GM21576 (cell line): ENCODE measurements at regions not wholly inside any gene's neighbourhood (a gene's known extent, or its start where the extent isn't known, plus 50 kb on each side); places are given as distances from the start of the nearest gene placed in this dataset.

Experiments
- ATAC-seq: cut with Tn5 transposase; IDR thresholded peaks from one replicate; pipeline ENCODE4 v1.9.1; 2021; ENCODE audit warnings: mild to moderate bottlenecking, moderate library complexity; ENCODE audit not compliant: unreplicated experiment

DNA sequence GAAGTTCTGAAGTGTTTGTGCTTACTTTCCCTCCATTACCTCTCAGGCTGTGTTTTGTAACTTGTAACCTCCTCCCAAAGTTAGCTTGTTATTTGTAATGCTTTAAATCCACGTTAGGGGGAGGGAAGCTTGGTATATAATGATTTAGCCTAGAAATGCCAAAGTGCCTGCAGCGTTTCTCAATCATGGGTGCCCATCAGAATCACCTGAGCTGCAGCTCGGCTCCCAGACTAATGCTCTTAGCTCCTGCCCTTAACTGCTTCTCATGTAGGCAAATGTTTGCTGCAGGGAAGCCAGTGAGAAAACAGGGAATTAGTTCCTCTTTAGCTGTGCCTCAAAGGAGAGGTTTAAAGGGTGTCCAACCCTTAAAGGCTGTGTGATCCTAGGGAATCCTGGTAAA lies 219.2 kb upstream of the NAALADL2 start:
- ATAC-seq: no peak

DNA sequence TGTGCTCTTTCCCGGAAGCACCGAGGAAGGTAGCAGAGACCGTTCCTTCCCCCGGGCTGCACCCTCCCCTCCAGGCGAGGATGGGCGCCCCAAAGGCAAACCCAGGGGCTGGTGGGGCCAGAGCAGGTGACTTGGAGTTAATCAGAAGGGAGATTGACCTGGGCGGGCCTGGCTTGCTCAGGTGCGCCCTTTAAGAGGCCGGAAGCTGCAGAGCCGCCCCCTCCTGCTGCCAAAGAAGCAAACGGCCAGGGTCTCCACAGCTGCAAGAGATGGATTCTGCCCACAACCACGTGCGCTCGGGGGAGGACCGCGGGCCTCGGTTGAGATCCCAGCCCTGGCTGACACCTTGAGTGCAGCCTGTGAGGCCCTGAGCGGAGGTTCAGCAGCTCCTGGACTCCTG lies 218.2 kb upstream of the NAALADL2 start:
- ATAC-seq: no peak

DNA sequence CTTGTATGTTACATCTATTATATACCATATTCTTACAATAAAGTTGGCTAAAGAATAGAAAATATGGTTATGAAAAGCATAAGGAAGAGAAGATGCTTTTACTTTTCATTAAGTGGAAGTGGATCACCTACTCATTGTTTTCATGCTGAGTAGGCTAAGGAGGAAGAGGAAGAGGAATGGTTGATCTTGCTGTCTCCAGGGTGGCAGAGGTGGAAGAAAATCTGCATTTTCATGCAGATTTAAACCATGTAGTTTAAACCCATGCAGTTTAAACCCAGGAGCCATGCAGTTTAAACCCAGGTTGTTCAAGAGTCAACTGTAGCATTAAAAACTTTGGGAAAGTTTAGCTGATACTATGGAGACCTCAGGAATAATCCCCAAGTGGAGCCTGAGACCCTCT lies 214.8 kb upstream of the NAALADL2 start:
- no peak for ATAC-seq

DNA sequence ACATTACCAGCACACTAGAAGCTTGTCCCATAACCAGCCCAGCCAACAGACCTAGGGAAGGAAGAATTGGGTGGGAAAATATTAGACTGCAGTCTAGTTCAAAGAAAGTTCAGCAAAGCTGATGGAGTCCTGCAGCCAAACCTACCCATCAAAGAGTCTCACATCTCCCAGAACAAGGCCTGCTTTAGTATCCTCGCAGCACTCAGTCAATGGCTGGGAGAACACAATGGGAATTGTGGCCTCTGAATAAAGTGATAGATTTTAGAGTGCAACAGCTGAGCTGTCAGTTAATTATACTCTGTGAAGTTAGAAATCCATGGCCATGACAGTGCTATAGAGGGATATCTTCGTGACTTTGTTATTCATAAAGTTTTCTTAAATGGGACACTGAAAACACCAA lies 207.2 kb upstream of the NAALADL2 start:
- no peak for ATAC-seq

DNA sequence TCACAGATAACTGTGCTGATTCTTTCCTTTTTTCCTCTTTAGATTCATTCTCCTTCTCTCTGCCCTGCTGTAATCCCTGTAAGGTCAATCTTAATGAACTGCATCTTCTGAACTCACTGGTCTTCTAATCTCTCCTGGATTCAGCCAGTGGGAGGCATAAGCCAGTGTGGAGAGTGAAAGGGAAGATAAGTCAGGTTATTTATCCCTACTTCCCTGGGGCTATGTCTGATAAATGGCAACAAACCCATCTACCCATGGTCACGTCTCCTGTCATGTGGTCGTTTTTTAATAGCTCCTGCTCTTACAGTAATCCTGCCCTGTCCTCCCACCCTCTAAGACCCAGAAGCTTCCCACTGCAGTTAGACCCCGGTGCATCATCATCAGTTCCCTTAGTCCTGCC lies 199.6 kb upstream of the NAALADL2 start:
- no peak for ATAC-seq

DNA sequence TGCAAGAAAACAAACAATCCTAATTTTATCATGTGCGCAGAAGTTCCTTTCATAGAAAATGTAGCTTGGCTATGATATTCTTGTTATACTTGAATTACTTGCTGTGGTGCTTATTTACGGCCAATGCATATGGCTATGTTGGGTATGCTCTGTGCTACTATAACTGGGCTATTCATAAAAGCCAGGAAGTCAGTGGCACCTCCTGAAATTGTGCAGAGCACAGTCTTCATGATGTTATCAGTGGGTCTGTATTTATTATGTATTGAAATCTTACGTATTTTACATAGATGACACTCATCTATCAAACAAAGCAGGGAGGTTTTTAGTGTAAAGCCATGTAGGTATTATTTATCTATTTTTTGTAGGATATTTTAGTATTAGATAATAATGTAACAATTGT lies 196.5 kb upstream of the NAALADL2 start:
- no peak for ATAC-seq

DNA sequence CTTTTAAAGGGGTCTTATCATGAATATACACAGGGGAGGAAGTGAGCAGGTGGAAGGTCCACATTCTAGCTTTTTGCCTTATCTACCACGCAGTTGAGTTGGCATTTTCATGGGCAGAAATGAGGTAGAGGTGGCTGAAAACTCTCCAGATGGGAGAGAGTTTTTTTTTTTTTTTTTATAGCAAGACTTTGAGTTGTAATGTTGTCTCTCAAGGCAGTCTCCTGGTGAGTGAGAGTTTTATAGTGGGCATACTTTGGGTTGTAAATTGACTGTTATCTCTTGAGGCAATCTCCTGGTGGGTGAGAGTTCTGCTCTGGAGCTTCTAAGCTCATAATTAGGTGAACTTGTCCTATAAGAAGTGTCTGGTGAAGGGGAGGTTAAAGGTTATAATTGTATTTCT lies 191.7 kb upstream of the NAALADL2 start:
- no peak for ATAC-seq

DNA sequence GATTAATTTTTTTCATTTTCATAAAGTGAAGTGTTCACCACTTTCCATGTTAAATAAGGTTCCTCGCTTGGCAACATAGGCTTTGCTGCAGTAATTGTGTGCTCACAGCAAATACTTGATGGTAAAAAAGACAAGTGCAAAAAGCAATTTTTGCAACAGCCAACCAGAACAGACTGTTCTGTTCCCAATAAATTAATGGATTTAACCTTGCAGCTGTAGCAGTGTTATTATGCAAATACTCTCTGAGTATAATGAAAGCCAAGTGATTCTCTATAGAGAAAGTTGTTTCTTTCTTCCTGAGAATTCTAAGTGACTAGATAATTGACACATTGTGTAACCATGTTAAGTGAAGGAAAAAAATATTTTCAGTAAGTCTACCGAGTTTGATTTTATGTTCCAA lies 183.7 kb upstream of the NAALADL2 start:
- no peak for ATAC-seq

DNA sequence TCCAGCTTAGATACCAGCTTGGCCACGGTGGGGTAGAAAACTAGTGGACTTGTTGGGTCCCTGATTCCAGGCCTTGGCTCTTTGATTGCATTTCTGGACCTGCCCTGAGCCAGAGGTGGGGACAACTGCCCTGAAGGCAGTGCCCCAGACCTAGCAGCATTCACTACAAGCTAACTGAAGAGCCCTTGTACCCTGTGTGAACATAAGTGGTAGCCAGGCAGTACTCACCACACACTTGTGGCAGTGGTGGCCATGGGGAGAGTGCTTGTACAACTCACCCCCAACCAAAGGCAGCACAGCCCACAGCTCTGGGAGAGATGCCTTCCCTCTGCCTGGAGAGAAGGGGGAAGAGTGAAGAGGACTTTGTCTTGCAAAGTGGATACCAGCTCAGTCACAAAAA lies 177.3 kb upstream of the NAALADL2 start:
- ATAC-seq: no peak

DNA sequence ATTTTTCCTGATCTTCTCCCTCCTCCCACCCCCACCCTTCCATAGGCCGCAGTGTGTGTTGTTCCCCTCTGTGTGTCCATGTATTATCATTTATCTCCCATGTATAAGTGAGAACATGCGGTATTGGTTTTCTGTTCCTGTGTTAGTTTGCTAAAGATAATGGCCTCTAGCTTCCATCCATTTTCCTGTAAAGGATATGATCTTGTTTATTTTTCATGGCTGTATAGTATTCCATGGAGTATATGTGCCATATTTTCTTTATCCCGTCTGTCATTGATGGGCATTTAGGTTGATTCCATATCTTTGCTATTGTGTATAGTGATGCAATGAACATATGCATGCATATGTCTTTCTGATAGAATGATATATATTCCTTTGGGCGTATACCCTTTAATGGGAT lies 173.3 kb upstream of the NAALADL2 start:
- ATAC-seq: no peak

DNA sequence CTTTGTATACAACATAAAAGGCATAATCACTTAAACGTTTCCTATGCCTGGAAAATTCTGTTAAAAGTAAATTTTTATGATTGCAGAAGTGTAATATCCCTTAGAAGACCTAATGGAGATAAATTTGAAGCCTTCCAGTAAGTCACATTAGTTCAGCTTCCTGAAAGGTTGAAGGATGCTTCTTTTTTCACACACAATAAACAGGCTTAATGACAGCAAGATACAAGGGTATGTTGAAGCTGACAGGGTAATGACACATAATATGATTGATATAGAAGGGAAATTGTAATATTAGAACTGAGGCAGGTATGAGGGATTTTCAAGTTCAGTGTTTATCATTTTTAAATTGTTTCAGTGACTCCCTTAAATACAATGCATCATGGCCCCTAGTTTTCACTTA lies 161.8 kb upstream of the NAALADL2 start:
- no peak for ATAC-seq

DNA sequence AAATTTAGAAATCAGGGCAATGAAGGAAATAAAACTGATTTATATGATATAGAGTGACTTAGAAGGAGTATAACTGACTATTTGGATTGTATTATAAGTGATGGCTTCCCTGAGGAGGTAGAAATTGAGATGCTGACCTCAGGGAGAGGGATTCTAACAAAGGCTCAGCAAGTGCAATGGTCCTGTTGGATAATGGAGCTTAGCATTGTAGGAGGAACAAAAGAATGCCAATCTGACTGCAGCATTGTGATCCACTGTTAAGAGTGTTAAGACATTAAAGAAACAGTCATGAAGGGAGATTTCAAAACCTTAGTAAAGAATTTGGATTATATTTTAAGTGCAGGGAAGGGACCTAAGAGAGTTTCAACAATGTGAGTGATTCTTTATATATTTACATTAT lies 158.4 kb upstream of the NAALADL2 start:
- no peak for ATAC-seq

DNA sequence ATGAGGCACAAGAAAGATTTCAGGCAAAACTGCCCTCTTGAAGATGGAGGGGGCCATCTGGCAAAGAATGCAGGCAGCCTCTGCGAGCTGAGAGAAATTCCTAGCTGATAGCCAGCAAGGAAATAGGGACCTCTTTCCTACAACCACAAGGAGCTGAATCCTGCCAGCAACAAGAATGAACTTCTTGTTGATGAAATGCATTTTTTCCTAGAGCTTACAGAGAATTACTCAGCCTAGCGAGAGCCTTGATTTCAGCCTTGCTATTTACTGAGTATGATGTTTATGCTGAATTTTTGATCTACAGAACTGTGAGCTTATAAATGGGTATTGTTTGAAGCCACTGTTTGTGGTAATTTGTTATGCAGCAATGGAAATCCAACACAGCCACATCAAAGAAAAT lies 148.5 kb upstream of the NAALADL2 start:
- no peak for ATAC-seq

DNA sequence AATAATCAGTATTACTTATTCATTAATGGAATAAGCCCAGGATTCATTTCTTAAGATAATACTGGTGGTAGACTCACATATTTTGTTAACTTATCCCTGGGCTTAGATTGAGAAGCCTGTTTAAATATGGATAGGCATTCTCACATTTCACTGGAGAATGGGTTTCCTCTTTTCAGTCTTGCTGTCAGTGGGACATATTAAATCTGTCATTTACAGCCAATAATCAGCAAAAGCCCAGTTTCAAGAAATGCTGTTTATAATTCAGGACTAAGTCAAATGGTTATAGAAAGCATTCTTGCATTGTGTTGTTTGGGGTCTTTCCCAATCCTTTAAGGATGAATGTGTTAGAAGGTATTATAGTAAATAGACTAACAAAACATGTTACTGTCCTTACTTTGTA lies 143.7 kb upstream of the NAALADL2 start:
- ATAC-seq: no peak

DNA sequence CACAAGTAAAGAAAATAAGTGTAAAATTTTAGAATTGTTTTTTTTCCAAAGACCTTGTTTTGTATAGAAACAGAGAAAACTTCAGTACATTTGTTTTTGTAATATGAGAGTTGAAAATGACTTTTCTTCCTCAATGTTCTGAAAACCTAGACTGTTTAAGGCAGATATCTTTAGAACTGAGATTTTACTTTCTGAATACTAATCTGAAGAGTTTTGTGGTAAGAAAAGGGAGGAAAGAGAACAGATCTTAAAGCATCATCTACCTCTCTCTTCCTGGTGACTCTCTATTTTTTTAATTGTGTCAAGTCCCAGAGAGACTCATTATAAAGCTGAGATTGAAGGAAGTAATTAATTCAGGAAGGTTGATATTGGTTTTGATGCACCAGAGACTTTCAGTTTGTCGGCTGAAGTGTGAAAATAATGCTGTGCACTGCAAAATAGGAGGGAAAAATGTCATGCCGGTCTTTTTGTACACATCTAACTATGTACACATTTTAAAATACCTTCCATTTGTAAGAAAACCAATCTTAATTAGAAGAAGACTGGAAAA lies 142.1 kb upstream of the NAALADL2 start:
- ATAC-seq: no peak

DNA sequence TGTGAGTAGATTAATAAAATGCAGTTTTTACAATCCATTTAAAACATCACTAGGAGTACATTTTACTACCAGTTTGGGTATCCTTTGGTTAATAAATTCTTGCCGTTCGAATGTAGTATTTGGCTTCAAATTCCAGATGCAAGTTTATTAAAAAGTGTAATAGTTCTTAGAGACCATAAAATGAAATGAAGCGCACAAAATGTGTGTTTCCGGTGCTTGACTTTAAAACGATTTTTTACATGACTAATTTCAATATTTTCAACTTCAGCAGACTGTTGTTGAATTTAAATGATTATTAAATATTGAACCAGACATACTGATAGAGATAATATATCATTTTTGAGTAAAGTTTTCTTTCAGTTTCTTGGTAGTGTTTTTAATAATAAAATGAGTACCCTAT lies 138.4 kb upstream of the NAALADL2 start:
- no peak for ATAC-seq

DNA sequence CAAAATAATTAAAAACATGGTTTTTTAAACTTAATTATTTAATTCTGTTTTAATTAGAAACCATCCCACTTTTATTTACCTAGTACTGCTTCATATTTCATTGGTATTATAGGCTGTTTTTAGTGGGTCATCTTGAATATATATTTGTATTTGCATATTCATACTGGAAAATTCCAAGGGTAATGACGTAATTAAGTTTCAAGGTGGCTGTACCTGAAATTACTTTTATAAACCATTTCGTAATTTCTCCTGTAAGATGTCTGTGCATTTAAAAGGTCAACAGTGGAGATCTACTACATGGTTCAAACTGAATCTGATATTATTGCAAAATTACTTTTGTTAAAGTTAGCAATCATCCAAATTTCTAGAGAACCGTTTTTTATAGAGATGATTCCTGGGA lies 133.8 kb upstream of the NAALADL2 start:
- ATAC-seq: no peak

DNA sequence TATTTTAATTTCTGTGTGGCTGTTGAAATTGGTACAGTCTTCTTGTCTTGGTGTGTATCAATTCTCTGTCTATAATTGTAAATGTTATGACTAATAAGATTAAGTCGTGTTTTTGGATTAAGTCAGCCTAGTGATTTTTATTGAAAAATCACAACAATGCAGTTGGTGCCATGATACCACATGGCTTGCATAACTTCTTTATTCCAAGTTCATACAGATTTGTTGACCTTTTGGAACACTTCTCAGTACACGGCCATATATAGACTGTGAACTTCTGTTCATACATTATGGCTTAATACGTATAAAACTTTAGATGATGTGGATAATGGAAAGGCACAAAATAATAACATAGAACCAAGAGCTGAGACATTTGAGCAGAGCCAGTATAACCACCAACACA lies 121.2 kb upstream of the NAALADL2 start:
- no peak for ATAC-seq

DNA sequence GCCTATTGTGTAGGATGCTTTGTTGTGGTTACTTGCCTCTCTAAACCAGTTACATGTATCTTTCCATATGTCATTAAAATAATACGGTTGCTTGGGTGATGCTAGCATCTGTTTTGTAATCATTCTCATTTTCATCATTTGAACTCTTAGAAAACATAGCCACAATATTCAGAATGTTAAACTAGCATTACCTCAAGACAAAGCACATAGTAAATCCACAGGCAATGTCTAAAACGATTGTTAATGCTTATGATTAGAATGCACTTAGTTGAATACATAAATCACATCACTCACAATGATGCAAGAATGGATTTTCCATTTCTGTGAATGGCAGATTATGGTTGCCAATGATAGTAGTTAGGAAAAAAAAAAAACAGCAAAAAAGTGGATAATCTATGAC lies 110.0 kb upstream of the NAALADL2 start:
- ATAC-seq: no peak

DNA sequence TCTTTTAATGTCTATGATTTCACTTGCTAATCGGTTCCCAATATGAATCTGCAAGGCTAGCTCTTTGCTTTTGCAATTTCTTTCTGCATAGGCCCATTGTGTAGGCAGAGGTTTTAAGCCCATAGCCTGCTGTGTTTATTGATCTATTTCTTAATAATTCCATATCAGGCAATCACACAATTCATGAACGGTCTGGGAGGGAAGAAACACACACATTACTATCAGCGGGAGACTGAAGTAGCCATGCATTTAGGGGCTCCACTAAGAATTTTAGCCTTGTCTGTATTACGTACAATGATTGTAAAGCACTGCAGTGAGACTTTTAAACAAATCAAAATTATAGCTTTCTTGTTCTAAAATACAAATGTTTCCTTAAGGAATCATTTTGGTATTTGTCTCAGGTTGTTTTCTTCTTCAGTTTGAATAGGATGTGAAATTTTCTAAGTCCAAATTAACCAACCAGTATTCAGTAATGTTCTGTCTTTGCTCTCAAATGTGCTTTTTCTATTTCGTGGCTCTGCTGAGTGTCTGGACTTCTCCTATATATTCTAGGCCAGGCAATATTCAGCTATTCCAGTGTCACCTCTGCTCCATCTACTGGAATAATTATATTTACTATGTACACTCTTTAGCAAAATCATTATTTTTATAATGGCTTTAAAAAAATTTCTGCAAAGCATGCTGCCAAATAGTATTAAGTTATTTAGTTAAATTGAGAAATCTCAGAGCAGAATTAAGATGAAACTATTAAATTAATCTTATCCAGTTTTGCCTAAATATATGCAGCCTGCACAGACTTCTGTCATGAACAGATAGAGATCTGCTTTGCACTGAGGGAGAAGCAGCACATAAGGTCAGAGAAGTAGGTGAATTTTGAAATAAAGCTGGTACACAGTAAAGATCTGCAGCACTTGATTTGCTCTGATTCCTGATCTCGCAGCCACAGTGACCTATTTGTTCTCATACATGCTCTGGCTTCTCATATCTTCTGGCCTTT lies 103.0 kb upstream of the NAALADL2 start:
- no peak for ATAC-seq

DNA sequence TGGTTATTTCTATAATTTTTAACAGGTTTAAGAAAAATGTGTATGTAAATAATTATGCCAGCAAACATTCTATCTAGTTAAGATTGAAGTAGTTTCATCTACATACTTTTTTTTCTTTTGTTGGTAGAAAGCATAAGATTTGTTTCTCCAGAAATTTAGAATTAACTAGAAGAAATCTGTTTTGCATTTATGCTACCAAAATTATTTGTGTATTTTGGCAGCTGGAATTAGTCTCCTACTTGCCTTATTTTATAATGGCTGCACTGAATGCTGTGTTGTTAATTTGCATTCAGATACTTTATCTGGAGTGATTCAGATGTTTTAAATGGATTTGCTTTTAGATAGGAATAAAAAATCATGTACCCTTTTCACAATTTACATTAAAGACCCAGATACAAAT lies 100.2 kb upstream of the NAALADL2 start:
- no peak for ATAC-seq

DNA sequence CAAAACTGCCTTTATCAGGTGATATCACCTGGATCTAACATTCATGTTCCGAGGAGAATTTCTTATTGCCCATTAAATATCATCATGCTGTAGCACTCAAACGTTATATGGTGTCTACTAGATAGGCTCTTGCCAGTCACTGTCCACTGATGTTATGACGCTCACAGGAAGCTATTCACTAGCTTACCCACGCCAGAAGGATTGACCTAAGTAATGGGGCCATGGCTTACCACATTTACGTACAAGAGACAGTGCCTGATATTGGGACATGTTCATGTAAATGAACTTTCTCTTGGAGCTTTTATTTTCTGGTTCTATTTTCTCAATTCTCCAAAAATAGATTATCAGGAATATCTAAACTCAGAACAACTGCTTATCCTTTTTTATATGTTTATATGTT lies 91.7 kb upstream of the NAALADL2 start:
- ATAC-seq: no peak
